ENCODE measurements at regions not wholly inside any gene's neighbourhood (a gene's known extent, or its start where the extent isn't known, plus 50 kb on each side); places are given as distances from the start of the nearest gene placed in this dataset.

DNA sequence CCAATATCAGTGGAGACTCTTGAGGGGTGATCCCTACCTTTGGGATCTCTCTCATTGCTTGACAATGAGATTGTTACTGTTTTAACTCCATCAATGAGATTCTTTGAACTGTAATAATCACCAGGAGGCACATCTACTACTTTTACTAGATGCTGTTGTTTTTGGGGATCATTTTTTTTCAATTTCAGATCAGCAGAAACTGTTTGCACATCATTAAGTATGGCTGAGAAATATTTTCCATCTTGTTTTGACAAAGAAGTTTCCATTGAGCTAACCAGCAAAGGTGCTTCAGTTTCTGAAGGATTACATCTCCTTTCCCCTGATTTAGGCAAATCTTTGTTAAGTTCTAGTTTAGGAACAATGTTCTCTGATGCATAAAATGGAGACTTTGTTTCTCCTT, 54.8 kb upstream of the SLC4A10 start:
- H4K8ac ChIP-seq (ENCODE audit: low read depth in 2 of 2, low read length in 2 of 2), result no peak overlapping the region
- no peaks in the 10 kb centered on the region for H3K9me1 ChIP-seq (ENCODE audit: insufficient read depth, low read length)
- POLR2A ChIA-PET (ENCODE audit: unreplicated experiment), result no interaction called here
- H3K4me1 ChIP-seq (ENCODE audit: control insufficient read depth, insufficient read depth, low read length), result no peaks in the 10 kb centered on the region
- H3K36me3 ChIP-seq (ENCODE audit: control insufficient read depth, insufficient read depth, low read length), result no peaks in the 10 kb centered on the region
- no peak overlapping the region for H4K5ac ChIP-seq (ENCODE audit: low read depth, low read length)
- H3K56ac ChIP-seq (ENCODE audit: extremely low read depth, insufficient read depth, low read length), result no peak overlapping the region
- intact Hi-C loops (cut with micrococcal nuclease) (no loop called here), dilution Hi-C loops (cut with HindIII; ENCODE audit: low sequenced_read_pairs, unreplicated experiment) (no loop called here), in situ Hi-C loops (cut with MboI; ENCODE audit: low sequenced_read_pairs) (no loop called here)
- no peak overlapping the region for H2BK120ac ChIP-seq (ENCODE audit: low read depth, low read length)
- peaks cover 2% of the 10 kb centered on the region; the same call in 1 of the 2 replicates for H3K9me3 ChIP-seq (ENCODE audit: control insufficient read depth, insufficient read depth, low read length)
- H3K14ac ChIP-seq (replicated peaks; ENCODE audit: low read depth, low read length), result no peak overlapping the region
- no peaks in the 10 kb centered on the region for H3K79me1 ChIP-seq (ENCODE audit: low read depth in 1 of 2, low read length in 2 of 2)
- DNase-seq (no peak), ATAC-seq (ENCODE audit: low read depth) (no peak)
- no peak overlapping the region for H3K4ac ChIP-seq (ENCODE audit: low read depth, low read length)
- H2BK15ac ChIP-seq (ENCODE audit: low read depth, low read length), result no peak overlapping the region
- H3K27ac ChIP-seq (ENCODE audit: insufficient read depth, low read length), result no peak overlapping the region
- CTCF ChIA-PET, result no interaction called here
- H4K91ac ChIP-seq (ENCODE audit: insufficient read depth, low read depth, low read length), result no peak overlapping the region
- no peaks in the 10 kb centered on the region for H3K27me3 ChIP-seq (ENCODE audit: control insufficient read depth, insufficient read depth, low read length)
- TF ChIP-seq, protein P1, sequence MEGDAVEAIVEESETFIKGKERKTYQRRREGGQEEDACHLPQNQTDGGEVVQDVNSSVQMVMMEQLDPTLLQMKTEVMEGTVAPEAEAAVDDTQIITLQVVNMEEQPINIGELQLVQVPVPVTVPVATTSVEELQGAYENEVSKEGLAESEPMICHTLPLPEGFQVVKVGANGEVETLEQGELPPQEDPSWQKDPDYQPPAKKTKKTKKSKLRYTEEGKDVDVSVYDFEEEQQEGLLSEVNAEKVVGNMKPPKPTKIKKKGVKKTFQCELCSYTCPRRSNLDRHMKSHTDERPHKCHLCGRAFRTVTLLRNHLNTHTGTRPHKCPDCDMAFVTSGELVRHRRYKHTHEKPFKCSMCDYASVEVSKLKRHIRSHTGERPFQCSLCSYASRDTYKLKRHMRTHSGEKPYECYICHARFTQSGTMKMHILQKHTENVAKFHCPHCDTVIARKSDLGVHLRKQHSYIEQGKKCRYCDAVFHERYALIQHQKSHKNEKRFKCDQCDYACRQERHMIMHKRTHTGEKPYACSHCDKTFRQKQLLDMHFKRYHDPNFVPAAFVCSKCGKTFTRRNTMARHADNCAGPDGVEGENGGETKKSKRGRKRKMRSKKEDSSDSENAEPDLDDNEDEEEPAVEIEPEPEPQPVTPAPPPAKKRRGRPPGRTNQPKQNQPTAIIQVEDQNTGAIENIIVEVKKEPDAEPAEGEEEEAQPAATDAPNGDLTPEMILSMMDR (conservative IDR thresholded peaks at IDR 0.05; ENCODE audit: low read depth, low read length), result no peak
- TF ChIP-seq RFX5 (IDR thresholded peaks at IDR 0.05; ENCODE audit: low read depth, low read length) (no peak), POLR2A (IDR thresholded peaks at IDR 0.05; ENCODE audit: low read depth, low read length) (no peak), MAFK (IDR thresholded peaks at IDR 0.05; ENCODE audit: low read depth, low read length) (no peak), USF2 (IDR thresholded peaks at IDR 0.05; ENCODE audit: low read depth, low read length) (no peak), MAZ (IDR thresholded peaks at IDR 0.05; ENCODE audit: borderline replicate concordance, low read depth, low read length) (no peak), ELK1 (IDR thresholded peaks at IDR 0.05; ENCODE audit: borderline replicate concordance, low read depth, low read length) (no peak), MXI1 (IDR thresholded peaks at IDR 0.05; ENCODE audit: borderline replicate concordance, low read depth, low read length) (no peak), FOS (IDR thresholded peaks at IDR 0.05; ENCODE audit: low read depth, low read length) (no peak), BHLHE40 (IDR thresholded peaks at IDR 0.05; ENCODE audit: low read depth, low read length) (no peak), CHD1 (IDR thresholded peaks at IDR 0.05; ENCODE audit: low read depth, low read length) (no peak), NFE2L2 (IDR thresholded peaks at IDR 0.05; ENCODE audit: low read depth, low read length) (no peak), RCOR1 (IDR thresholded peaks at IDR 0.05; ENCODE audit: insufficient replicate concordance, low read length) (no peak), CEBPB (IDR thresholded peaks at IDR 0.05; ENCODE audit: low read depth, low read length) (no peak), SMC3 (IDR thresholded peaks at IDR 0.05; ENCODE audit: low read depth, low read length) (no peak), RAD21 (IDR thresholded peaks at IDR 0.05; ENCODE audit: low read length) (no peak)
- no peak overlapping the region for H3K23ac ChIP-seq (ENCODE audit: low read depth, low read length)
- no peak overlapping the region for H2AK9ac ChIP-seq (replicated peaks; ENCODE audit: low read depth, low read length, poor library complexity)
- H3K4me2 ChIP-seq (ENCODE audit: low read depth, low read length), result no peak overlapping the region
- no peak overlapping the region for H3K18ac ChIP-seq (ENCODE audit: low read depth, low read length)
- no peak overlapping the region for H2AFZ ChIP-seq (replicated peaks; ENCODE audit: low read length, poor library complexity)
- H2AK5ac ChIP-seq (ENCODE audit: low read depth, low read length), result no peak overlapping the region
- no TSS peak for BruUV-seq (replicated peaks)
- no peak overlapping the region for H3K9ac ChIP-seq (ENCODE audit: low read depth, low read length)
- no peak overlapping the region for H2BK20ac ChIP-seq (ENCODE audit: low read depth, low read length)
- H2BK5ac ChIP-seq (ENCODE audit: low read depth, low read length, poor library complexity, severe bottlenecking), result no peak overlapping the region
- H3K4me3 ChIP-seq (ENCODE audit: insufficient read depth, low read depth, low read length), result no peak overlapping the region
- no peaks in the 10 kb centered on the region for H4K20me1 ChIP-seq (ENCODE audit: insufficient read depth, low read length)
